IMR-90 (cell line): ENCODE measurements at regions not wholly inside any gene's neighbourhood (a gene's known extent, or its start where the extent isn't known, plus 50 kb on each side); places are given as distances from the start of the nearest gene placed in this dataset.

Experiments used
- CEBPB ChIP-seq: IDR thresholded peaks from 2 replicates; pipeline ENCODE4 v1.6.1; 2012; ENCODE audit warnings: low read depth, low read length, improper control_type of control experiment
- CHD1 ChIP-seq: IDR thresholded peaks from 2 replicates; pipeline ENCODE4 v1.6.1; 2012; ENCODE audit warnings: low read depth, low read length, improper control_type of control experiment
- CTCF ChIP-seq: conservative IDR thresholded peaks from 2 replicates; pipeline ENCODE4 v1.5.1; 2012; ENCODE audit warnings: mild to moderate bottlenecking, low read depth, low read length, improper control_type of control experiment
- MAZ ChIP-seq: IDR thresholded peaks from 2 replicates; pipeline ENCODE4 v1.6.1; 2012; ENCODE audit warnings: low read depth, mild to moderate bottlenecking, low read length, improper control_type of control experiment, moderate library complexity, borderline replicate concordance
- MXI1 ChIP-seq: IDR thresholded peaks from 2 replicates; pipeline ENCODE4 v1.6.1; 2012; ENCODE audit warnings: low read depth, mild to moderate bottlenecking, low read length, moderate library complexity, borderline replicate concordance
- POLR2A ChIP-seq: IDR thresholded peaks from 2 replicates; pipeline ENCODE4 v1.6.1; 2012; ENCODE audit warnings: mild to moderate bottlenecking, low read depth, low read length
- RAD21 ChIP-seq: IDR thresholded peaks from 2 replicates; pipeline ENCODE4 v1.6.1; 2012; ENCODE audit warnings: low read length, improper control_type of control experiment
- RFX5 ChIP-seq: IDR thresholded peaks from 2 replicates; pipeline ENCODE4 v1.8.0; 2012; ENCODE audit warnings: low read depth, mild to moderate bottlenecking, low read length, moderate library complexity
- SMC3 ChIP-seq: fragments of 150-350 bp; IDR thresholded peaks from 2 replicates; pipeline ENCODE4 v1.6.1; 2016; ENCODE audit warnings: low read depth, mild to moderate bottlenecking, antibody characterized with exemption, low read length, moderate library complexity
- USF2 ChIP-seq: fragments of 150-350 bp; IDR thresholded peaks from 2 replicates; pipeline ENCODE4 v1.6.1; 2017; ENCODE audit warnings: mild to moderate bottlenecking, antibody characterized with exemption, low read length, low read depth

DNA sequence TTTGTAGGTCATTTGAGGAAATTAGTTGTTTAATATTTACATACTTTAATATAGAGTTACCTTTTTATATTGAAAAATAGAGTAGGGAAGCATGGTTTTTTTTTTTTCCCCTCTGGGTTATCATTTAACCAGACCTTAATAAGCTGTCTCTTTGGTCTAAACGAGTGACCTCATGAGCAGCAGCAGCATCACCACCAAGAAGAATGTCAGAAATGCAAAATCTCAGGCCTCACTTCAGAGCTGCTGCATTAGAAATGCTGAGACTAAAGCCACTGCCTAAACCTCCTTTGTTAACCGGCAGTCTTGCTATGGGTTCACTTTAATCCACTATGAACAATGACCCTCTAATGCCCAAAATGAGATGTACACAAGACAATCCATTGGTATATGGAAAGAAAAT is 733.7 kb upstream of the FAM98A start:
- TF ChIP-seq RAD21 (no peak), MXI1 (no peak), CTCF (no peak), POLR2A (no peak), USF2 (no peak), CHD1 (no peak), CEBPB (no peak), RFX5 (no peak), MAZ (no peak), SMC3 (no peak)
